GM19463 (cell line): ENCODE measurements at regions not wholly inside any gene's neighbourhood (a gene's known extent, or its start where the extent isn't known, plus 50 kb on each side); places are given as distances from the start of the nearest gene placed in this dataset.
"Not testable (repeated sequence)": the region's sequence is repeated elsewhere in the genome, so short reads cannot be mapped to it uniquely, and the experiment has no call there.

Source experiments
- ATAC-seq: cut with Tn5 transposase; IDR thresholded peaks from one replicate; pipeline ENCODE4 v1.9.1; 2021; ENCODE audit warnings: mild to moderate bottlenecking, moderate library complexity; ENCODE audit not compliant: unreplicated experiment

GRCh38 chr11:107276077-107276476 is 181.5 kb downstream of the CWF19L2 start:
- no peak for ATAC-seq

DNA sequence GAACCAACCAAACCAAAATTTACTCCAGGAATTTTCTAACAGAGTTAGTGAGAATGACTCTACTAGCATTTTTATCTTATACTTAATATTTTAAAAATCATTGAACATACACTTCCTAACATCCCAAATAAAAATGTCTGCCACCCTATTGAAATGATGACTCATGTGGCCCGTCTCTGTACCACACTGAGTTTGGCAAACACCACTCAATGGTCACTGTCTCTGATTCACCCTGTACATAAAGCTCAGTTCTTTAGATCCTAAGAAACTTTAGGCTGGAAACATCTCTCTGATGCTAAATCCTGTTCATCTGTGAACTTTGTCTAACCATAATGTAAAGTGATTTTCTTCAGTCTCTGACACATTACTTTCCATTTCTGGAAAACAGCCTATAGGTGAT is 182.0 kb downstream of the CWF19L2 start:
- no peak for ATAC-seq

GRCh38 chr11:107274138-107274537 is 183.5 kb downstream of the CWF19L2 start:
- no peak for ATAC-seq

DNA sequence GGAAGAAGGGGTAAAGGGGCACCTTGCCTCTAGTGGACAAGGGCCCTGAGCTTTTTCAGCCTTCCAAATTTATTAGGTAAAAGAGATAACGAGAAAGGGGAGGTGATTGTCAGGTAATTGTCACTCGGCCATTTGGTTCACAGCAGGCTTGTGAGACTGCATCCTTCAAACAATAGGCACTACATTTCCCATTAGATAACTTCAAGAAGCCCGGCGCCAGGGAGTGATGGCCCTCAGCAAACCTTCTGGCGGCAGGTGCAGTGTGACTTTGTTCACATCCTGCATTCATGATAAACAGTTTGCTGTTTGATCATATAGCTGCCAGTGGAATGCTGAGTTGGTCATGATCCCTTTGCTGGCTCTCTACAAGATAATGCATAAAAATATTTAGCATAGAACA is 185.1 kb downstream of the CWF19L2 start:
- no peak for ATAC-seq

GRCh38 chr11:107271425-107271824 is 186.2 kb downstream of the CWF19L2 start:
- no peak for ATAC-seq

GRCh38 chr11:107268977-107269376 is 188.6 kb downstream of the CWF19L2 start:
- no peak for ATAC-seq

GRCh38 chr11:107266455-107266854 is 191.2 kb downstream of the CWF19L2 start:
- no peak for ATAC-seq

DNA sequence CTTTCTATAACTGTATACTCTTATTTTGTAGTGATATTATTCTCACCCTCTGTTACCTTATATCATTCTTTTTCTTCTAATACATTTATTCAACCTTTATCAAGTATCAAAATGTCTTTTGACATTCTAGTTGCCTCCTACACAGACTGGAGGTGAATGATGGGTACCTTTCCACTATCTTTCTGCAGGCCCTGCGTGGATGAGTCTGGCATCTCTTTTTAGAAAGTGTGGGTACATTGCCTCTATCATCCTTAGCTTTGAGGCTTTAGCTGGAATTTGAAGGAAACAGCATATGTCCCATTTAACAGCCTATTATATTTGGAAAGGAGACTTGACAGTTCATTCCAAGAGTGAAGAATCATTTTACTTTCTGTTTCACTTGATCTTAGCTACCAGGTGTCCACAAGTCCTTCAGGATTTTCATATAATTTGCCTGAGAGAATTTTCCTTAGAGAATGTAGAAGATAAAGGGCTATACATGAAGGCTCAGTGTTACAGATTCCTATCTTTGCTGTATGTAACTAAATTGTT is 192.0 kb downstream of the CWF19L2 start:
- no peak for ATAC-seq

- ATAC-seq = peak; percentile 64
Observed at GRCh38 chr11:107263844-107264563, 193.6 kb downstream of the CWF19L2 start.

DNA sequence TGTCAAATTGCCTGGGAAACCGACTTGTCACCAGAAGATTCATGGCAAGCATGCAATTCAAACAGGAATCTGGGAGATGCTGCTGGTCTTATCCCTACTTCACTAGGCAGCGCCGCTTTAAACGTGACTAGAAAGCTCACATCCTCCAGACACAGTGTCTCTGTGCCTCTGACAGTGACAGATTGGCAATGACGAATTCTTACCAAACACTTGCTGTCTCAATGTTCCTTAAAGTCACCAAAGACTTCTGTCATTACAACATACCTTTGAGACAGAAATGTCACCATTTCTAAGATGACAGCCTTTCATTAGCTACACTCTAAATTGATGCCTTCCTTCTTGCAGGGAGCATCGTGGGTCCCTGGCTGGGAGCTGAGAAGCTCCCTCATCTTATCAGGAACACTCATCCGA is 197.8 kb downstream of the CWF19L2 start:
- ATAC-seq = no peak

DNA sequence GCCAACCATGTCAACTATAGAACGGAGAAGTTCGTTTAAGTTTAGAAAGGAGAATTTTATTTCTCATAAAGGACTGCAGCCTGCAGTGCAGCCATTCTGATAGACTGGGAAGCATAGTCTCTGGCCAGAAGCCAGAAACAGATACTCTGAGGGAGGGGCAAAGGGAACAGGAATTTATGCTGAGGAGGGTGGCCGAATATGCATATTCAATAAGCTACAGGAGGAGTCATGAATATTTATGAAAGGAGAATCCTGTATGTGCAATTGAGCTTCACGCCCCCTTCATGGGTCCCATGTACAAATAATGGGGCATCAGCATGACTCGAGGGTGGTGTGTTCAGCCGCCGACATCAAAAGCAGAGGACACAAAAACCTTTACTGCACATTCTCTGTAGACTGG is 199.9 kb downstream of the CWF19L2 start:
- ATAC-seq = no peak

DNA sequence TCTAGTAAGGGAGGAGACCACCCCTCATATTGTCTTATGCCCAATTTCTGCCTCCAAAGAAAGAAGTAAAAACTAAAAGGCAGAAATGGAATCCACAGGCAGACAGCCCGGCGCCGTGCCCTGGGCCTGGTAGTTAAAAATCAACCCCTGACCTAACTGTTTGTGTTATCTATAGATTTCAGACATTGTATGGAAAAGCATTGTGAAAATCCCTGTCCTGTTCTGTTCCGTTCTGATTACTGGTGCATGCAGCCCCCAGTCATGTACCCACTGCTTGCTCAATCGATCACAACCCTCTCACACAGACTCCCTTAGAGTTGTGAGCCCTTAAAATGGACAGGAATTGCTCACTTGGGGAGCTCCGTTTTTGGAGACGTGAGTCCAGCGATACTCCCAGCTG is 204.0 kb downstream of the CWF19L2 start:
- not testable (repeated sequence) for ATAC-seq

- no peak for ATAC-seq
Observed at GRCh38 chr11:107252429-107253161, 205.0 kb downstream of the CWF19L2 start.

GRCh38 chr11:107251298-107251697 is 206.3 kb downstream of the CWF19L2 start:
- no peak for ATAC-seq

GRCh38 chr11:107250017-107250416 is 207.6 kb downstream of the CWF19L2 start:
- no peak for ATAC-seq

DNA sequence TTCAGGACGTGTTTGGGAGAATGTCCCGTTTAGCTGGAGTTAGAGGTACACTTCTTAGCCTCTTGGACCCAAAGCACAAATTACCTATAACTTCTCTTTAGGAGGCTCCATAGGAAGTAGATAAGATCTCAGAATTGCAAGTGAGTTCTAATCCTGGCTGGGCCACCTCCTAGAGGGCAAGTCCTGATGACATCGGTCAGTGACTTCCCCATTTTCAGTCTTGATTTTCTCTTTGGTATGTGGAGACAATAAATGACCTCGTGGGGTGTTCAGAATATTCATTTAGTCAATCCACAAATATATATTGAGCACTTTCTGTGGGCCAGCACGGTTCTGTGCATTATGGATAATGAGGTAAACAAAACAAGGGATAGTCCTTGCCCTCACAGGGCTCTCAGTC is 208.6 kb downstream of the CWF19L2 start:
- ATAC-seq = no peak

DNA sequence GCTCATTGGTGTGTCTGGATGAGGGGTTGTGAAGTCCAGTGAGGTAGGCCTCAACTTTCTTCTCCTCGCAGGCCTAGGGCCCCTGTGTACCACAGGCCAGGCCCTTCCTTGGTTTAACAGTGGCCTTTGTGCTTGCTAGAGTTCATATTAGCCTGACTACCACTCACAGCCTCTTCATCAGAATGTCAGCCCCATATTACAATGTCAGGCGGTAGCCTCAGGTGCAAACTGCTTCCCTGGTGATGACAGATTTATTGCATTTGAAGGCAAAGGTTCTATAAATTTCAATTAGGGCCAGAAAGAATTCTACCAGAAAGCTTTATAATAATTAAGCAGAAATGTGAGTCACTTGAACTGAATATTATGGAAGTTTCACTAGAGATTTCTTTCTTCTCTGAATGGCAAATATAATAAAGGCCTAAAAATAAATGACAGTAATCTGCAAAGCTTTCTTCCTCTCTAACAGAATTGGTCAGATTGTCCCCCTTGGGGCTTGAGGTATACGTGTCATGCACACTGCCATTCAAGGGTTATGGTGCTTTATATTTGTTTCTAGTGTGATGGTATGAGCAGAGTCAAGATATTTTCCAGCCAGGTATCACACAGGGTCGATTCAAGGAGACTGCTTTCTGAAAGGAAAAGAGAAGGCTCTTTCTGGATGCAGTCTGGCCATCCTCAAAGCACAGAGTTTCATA is 210.3 kb downstream of the CWF19L2 start:
- no peak for ATAC-seq

GRCh38 chr11:107243929-107244328 is 213.7 kb downstream of the CWF19L2 start:
- no peak for ATAC-seq

- ATAC-seq = no peak
Observed at GRCh38 chr11:107232451-107232850, 214.2 kb upstream of the GUCY1A2 start.

- no peak for ATAC-seq
Observed at GRCh38 chr11:107224836-107225235, 206.6 kb upstream of the GUCY1A2 start.

GRCh38 chr11:107222916-107223460 is 204.7 kb upstream of the GUCY1A2 start:
- ATAC-seq = no peak
